K562 (cell line): ENCODE measurements at regions not wholly inside any gene's neighbourhood (a gene's known extent, or its start where the extent isn't known, plus 50 kb on each side); places are given as distances from the start of the nearest gene placed in this dataset.

Experiments used
- CTCF ChIP-seq, 3 experiments: IDR thresholded peaks in 2 of 3; conservative IDR thresholded peaks in 1 of 3; 2 replicates each; pipeline ENCODE4 v1.5.1; 2011 to 2012; ENCODE audit warnings: low read length in 3 of 3, mild to moderate bottlenecking in 3 of 3, control low read depth in 2 of 3, improper control_type of control experiment in 1 of 3, inconsistent platforms in 1 of 3, low read depth in 1 of 3, mixed read lengths in 1 of 3, moderate library complexity in 1 of 3; ENCODE audit not compliant: insufficient read depth in 2 of 3
- TARDBP ChIP-seq: fragments of 450-650 bp; IDR thresholded peaks from 2 replicates; pipeline ENCODE4 v1.6.1; 2016
- ZKSCAN1 ChIP-seq: fragments of 150-350 bp; IDR thresholded peaks from 2 replicates; pipeline ENCODE4 v1.6.1; 2016; ENCODE audit warnings: low read depth, low read length

- TF ChIP-seq ZKSCAN1 (no peak), CTCF (IDR thresholded peaks at IDR 0.05 in 2 of 3, conservative IDR thresholded peaks at IDR 0.05 in 1 of 3; ENCODE audit: insufficient read depth in 2 of 3, low read depth in 1 of 3, low read length in 3 of 3) (no peak), TARDBP (no peak)
Observed at GRCh38 chr3:59424268-59425010, 374.6 kb upstream of the CFAP20DC start.
